Loucy (cell line): ENCODE measurements at regions not wholly inside any gene's neighbourhood (a gene's known extent, or its start where the extent isn't known, plus 50 kb on each side); places are given as distances from the start of the nearest gene placed in this dataset.

Experiments
- H2AFZ ChIP-seq: fragments of 200-600 bp; sonication (generic); 2 replicates; pipeline ENCODE4 v1.6.0; 2016; ENCODE audit warnings: antibody characterized with exemption, mild to moderate bottlenecking, low read length, moderate library complexity
- H3F3A ChIP-seq: fragments of 200-600 bp; 2 replicates; pipeline ENCODE4 v1.6.0; 2016; ENCODE audit warnings: antibody characterized with exemption, low read depth, mild to moderate bottlenecking
- H3K27me3 ChIP-seq: fragments of 200-600 bp; sonication (generic); 2 replicates; pipeline ENCODE4 v1.6.1; 2014; ENCODE audit warnings: low read length, mild to moderate bottlenecking; ENCODE audit not compliant: insufficient read depth, poor library complexity, severe bottlenecking
- H3K36me3 ChIP-seq: fragments of 200-600 bp; sonication (generic); 2 replicates; pipeline ENCODE4 v1.6.1; 2016; ENCODE audit warnings: low read length; ENCODE audit not compliant: insufficient read depth
- H3K4me1 ChIP-seq: fragments of 200-600 bp; sonication (generic); 2 replicates; pipeline ENCODE4 v1.5.1; 2014; ENCODE audit warnings: low read length, mild to moderate bottlenecking; ENCODE audit not compliant: insufficient read depth, poor library complexity, severe bottlenecking
- H3K4me2 ChIP-seq: fragments of 200-600 bp; sonication (generic); 2 replicates; pipeline ENCODE4 v1.6.0; 2014; ENCODE audit warnings: antibody characterized with exemption, low read length, low read depth, mild to moderate bottlenecking; ENCODE audit not compliant: poor library complexity, severe bottlenecking
- H3K4me3 ChIP-seq: fragments of 200-600 bp; sonication (generic); 2 replicates; pipeline ENCODE4 v1.5.1; 2014; ENCODE audit warnings: low read length, mild to moderate bottlenecking, mixed read lengths; ENCODE audit not compliant: poor library complexity, severe bottlenecking
- H3K79me2 ChIP-seq: fragments of 200-600 bp; sonication (generic); 2 replicates; pipeline ENCODE4 v1.6.1; 2014; ENCODE audit warnings: low read length; ENCODE audit not compliant: insufficient read depth
- H3K9ac ChIP-seq: fragments of 200-600 bp; sonication (generic); 2 replicates; pipeline ENCODE4 v1.6.0; 2014; ENCODE audit warnings: mild to moderate bottlenecking, low read depth, low read length, moderate library complexity; ENCODE audit not compliant: poor library complexity, severe bottlenecking
- H3K9me2 ChIP-seq: fragments of 200-600 bp; sonication (generic); replicated peaks from 2 replicates; pipeline ENCODE4 v1.6.1; 2016; ENCODE audit warnings: low read depth, low read length, mixed read lengths
- H3K9me3 ChIP-seq: fragments of 200-600 bp; sonication (generic); 2 replicates; pipeline ENCODE4 v1.6.1; 2014; ENCODE audit warnings: mild to moderate bottlenecking, antibody characterized with exemption, low read length, low read depth; ENCODE audit not compliant: insufficient read depth
- H4K20me1 ChIP-seq: fragments of 200-600 bp; sonication (generic); 2 replicates; pipeline ENCODE4 v1.6.0; 2014; ENCODE audit warnings: antibody characterized with exemption, low read length, mild to moderate bottlenecking; ENCODE audit not compliant: insufficient read depth, poor library complexity, severe bottlenecking
- EZH2phosphoT487 ChIP-seq: fragments of 200-600 bp; IDR thresholded peaks from 2 replicates; pipeline ENCODE4 v1.6.1; 2018; ENCODE audit warnings: antibody characterized with exemption, mild to moderate bottlenecking, moderate library complexity, borderline replicate concordance
- TF ChIP-seq, protein P1 (sequence below): fragments of 200-600 bp; sonication (generic); conservative IDR thresholded peaks from 2 replicates; pipeline ENCODE4 v1.5.1; 2014; ENCODE audit warnings: mild to moderate bottlenecking, antibody characterized with exemption, low read length

DNA sequence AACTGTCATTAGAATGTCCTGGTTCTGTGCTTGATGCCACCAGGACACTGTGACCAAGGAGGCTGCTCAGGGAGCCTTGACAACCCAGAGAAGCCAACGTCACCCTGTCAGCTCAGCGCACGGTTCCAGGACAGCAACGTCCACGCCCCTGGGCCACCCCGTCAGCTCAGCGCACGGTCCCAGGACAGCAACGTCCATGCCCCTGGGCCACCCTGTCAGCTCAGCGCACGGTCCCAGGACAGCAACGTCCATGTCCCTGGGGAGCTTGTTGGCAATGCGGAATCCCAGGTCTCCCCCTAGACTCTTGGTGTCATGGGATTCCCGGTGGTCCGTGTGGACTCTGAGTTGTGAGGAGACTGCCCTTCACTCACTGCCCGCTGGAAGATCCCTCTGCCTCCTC, 51.0 kb upstream of the GALR1 start:
- H3K4me2 ChIP-seq = no peak overlapping the region
- H2AFZ ChIP-seq = no peak overlapping the region
- no peaks in the 10 kb centered on the region for H3K9me2 ChIP-seq
- no peaks in the 10 kb centered on the region for H3K27me3 ChIP-seq
- H3K9me3 ChIP-seq = no peaks in the 10 kb centered on the region
- H3K4me1 ChIP-seq = peaks cover 12% of the 10 kb centered on the region
- no peak overlapping the region for H3K4me3 ChIP-seq
- H3K79me2 ChIP-seq = no peaks in the 10 kb centered on the region
- H3F3A ChIP-seq = no peaks in the 10 kb centered on the region
- TF ChIP-seq, protein P1, sequence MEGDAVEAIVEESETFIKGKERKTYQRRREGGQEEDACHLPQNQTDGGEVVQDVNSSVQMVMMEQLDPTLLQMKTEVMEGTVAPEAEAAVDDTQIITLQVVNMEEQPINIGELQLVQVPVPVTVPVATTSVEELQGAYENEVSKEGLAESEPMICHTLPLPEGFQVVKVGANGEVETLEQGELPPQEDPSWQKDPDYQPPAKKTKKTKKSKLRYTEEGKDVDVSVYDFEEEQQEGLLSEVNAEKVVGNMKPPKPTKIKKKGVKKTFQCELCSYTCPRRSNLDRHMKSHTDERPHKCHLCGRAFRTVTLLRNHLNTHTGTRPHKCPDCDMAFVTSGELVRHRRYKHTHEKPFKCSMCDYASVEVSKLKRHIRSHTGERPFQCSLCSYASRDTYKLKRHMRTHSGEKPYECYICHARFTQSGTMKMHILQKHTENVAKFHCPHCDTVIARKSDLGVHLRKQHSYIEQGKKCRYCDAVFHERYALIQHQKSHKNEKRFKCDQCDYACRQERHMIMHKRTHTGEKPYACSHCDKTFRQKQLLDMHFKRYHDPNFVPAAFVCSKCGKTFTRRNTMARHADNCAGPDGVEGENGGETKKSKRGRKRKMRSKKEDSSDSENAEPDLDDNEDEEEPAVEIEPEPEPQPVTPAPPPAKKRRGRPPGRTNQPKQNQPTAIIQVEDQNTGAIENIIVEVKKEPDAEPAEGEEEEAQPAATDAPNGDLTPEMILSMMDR = no peak
- TF ChIP-seq EZH2phosphoT487 = no peak
- no peaks in the 10 kb centered on the region for H4K20me1 ChIP-seq
- H3K36me3 ChIP-seq = no peaks in the 10 kb centered on the region
- no peak overlapping the region for H3K9ac ChIP-seq

DNA sequence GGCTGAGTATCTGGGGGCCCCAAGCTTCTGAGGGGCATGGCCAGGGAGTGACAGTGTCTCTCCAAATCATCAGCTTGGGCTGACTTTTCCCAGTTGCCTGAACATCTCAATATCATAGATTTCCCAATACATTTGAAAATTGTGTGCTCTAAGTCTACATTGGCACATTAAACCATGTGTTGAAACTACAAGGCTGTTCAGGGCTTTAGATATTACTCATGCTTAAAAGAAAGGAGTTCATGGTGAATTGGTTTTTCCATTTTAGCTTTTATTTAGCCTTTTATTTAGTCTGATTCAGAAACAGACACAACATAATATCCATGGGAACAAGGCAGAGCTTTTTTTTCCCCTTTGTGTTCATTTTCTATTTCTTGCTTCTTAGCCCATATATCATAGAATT, 49.9 kb upstream of the GALR1 start:
- H3K27me3 ChIP-seq = no peaks in the 10 kb centered on the region
- no peaks in the 10 kb centered on the region for H3K79me2 ChIP-seq
- H3K4me2 ChIP-seq = no peak overlapping the region
- TF ChIP-seq, protein P1 = no peak
- TF ChIP-seq EZH2phosphoT487 = no peak
- no peak overlapping the region for H3K4me3 ChIP-seq
- H3K9ac ChIP-seq = no peak overlapping the region
- H3F3A ChIP-seq = no peaks in the 10 kb centered on the region
- no peaks in the 10 kb centered on the region for H4K20me1 ChIP-seq
- H3K36me3 ChIP-seq = no peaks in the 10 kb centered on the region
- H3K9me3 ChIP-seq = no peaks in the 10 kb centered on the region
- H3K4me1 ChIP-seq = peaks cover 12% of the 10 kb centered on the region
- H2AFZ ChIP-seq = no peak overlapping the region
- no peaks in the 10 kb centered on the region for H3K9me2 ChIP-seq
